ENCODE measurements at regions not wholly inside any gene's neighbourhood (a gene's known extent, or its start where the extent isn't known, plus 50 kb on each side); places are given as distances from the start of the nearest gene placed in this dataset.

DNA sequence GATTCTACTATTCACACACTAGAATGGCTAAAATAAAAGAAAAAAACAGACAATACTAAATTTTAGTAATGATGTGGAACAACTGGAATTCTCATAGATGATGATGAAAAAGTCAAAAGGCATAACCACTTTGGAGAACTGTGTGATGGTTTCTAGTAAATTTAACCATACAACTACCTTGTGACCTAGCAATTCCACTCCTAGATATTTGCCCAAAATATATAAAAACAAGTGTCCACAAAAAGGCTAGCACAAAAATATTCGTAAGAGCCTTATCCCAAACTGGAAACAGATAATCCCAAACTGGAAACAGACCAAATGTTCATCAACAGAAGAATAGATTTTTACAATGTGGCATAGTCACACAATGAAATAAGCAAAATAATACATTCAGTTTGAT, 67.9 kb upstream of the PGBD5 start:
- TF ChIP-seq POLR2AphosphoS5 (IDR thresholded peaks at IDR 0.05; ENCODE audit: low read depth, low read length) (no peak), SIN3A (IDR thresholded peaks at IDR 0.05; ENCODE audit: borderline replicate concordance, insufficient read depth, low read length) (no peak)
